ENCODE measurements at regions not wholly inside any gene's neighbourhood (a gene's known extent, or its start where the extent isn't known, plus 50 kb on each side); places are given as distances from the start of the nearest gene placed in this dataset.
"Not testable (repeated sequence)": the region's sequence is repeated elsewhere in the genome, so short reads cannot be mapped to it uniquely, and the experiment has no call there.

GRCh38 chr2:234374150-234374508 lies 122.8 kb downstream of the ARL4C start:
- DNase-seq (ENCODE audit: low read depth), result no peak

- no peak for DNase-seq (ENCODE audit: low read depth)
Observed at GRCh38 chr2:234373481-234374149, 123.3 kb downstream of the ARL4C start.

- DNase-seq (ENCODE audit: low read depth), result no peak
Observed at GRCh38 chr2:234373060-234373459, 123.8 kb downstream of the ARL4C start.

- DNase-seq (ENCODE audit: low read depth), result no peak
Observed at GRCh38 chr2:234372506-234372905, 124.4 kb downstream of the ARL4C start.

- DNase-seq (ENCODE audit: low read depth), result no peak
Observed at GRCh38 chr2:234368861-234369261, 128.0 kb downstream of the ARL4C start.

- no peak for DNase-seq (ENCODE audit: low read depth)
Observed at GRCh38 chr2:234366891-234367290, 130.0 kb downstream of the ARL4C start.

GRCh38 chr2:234364661-234365060 lies 132.2 kb downstream of the ARL4C start:
- no peak for DNase-seq (ENCODE audit: low read depth)

GRCh38 chr2:234363647-234364294 lies 133.1 kb downstream of the ARL4C start:
- DNase-seq (ENCODE audit: low read depth), result no peak

- no peak for DNase-seq (ENCODE audit: low read depth)
Observed at GRCh38 chr2:234363011-234363487, 133.8 kb downstream of the ARL4C start.

GRCh38 chr2:234360313-234360975 lies 136.4 kb downstream of the ARL4C start:
- not testable (repeated sequence) for DNase-seq (ENCODE audit: low read depth)

- no peak for DNase-seq (ENCODE audit: low read depth)
Observed at GRCh38 chr2:234357666-234358065, 139.2 kb downstream of the ARL4C start.

GRCh38 chr2:234355808-234356365 lies 141.0 kb downstream of the ARL4C start:
- no peak for DNase-seq (ENCODE audit: low read depth)

GRCh38 chr2:234355021-234355720 lies 141.7 kb downstream of the ARL4C start:
- no peak for DNase-seq (ENCODE audit: low read depth)

GRCh38 chr2:234352270-234352669 lies 144.6 kb downstream of the ARL4C start:
- no peak for DNase-seq (ENCODE audit: low read depth)

- not testable (repeated sequence) for DNase-seq (ENCODE audit: low read depth)
Observed at GRCh38 chr2:234351866-234352265, 145.0 kb downstream of the ARL4C start.

- no peak for DNase-seq (ENCODE audit: low read depth)
Observed at GRCh38 chr2:234348081-234348480, 148.8 kb downstream of the ARL4C start.

- DNase-seq (ENCODE audit: low read depth), result no peak
Observed at GRCh38 chr2:234345921-234346320, 151.0 kb downstream of the ARL4C start.

- DNase-seq (ENCODE audit: low read depth), result no peak
Observed at GRCh38 chr2:234344012-234344411, 152.9 kb downstream of the ARL4C start.

- no peak for DNase-seq (ENCODE audit: low read depth)
Observed at GRCh38 chr2:234343372-234343771, 153.5 kb downstream of the ARL4C start.

GRCh38 chr2:234341306-234341985 lies 155.4 kb downstream of the ARL4C start:
- no peak for DNase-seq (ENCODE audit: low read depth)

GRCh38 chr2:234339501-234339900 lies 157.4 kb downstream of the ARL4C start:
- DNase-seq (ENCODE audit: low read depth), result no peak

- DNase-seq (ENCODE audit: low read depth), result no peak
Observed at GRCh38 chr2:234339011-234339410, 157.9 kb downstream of the ARL4C start.
